Renal cortical epithelial cell (primary cell): ENCODE measurements at regions not wholly inside any gene's neighbourhood (a gene's known extent, or its start where the extent isn't known, plus 50 kb on each side); places are given as distances from the start of the nearest gene placed in this dataset.
A peak's percentile ranks its signal among the peaks of the same experiment; 100 is the strongest.

Experiments used
- DNase-seq: peaks from one replicate; pipeline ENCODE4 v3.0.0-alpha.2; 2011; ENCODE audit warnings: low read depth

GRCh38 chr1:224486801-224487583 is 52.4 kb upstream of the WDR26 start:
- DNase-seq = no peak

GRCh38 chr1:224488806-224489499 is 54.4 kb upstream of the WDR26 start:
- peak; percentile 27 for DNase-seq

GRCh38 chr1:224489534-224490365 is 55.2 kb upstream of the WDR26 start:
- no peak for DNase-seq

GRCh38 chr1:224490549-224491537 is 56.2 kb upstream of the WDR26 start:
- no peak for DNase-seq

GRCh38 chr1:224492015-224492414 is 57.4 kb upstream of the WDR26 start:
- no peak for DNase-seq

- DNase-seq = no peak
Measured at GRCh38 chr1:224492632-224493031, 58.0 kb upstream of the WDR26 start.

GRCh38 chr1:224493269-224493668 is 58.7 kb upstream of the WDR26 start:
- no peak for DNase-seq

GRCh38 chr1:224494343-224494742 is 59.7 kb upstream of the WDR26 start:
- DNase-seq = no peak

- no peak for DNase-seq
Measured at GRCh38 chr1:224495866-224496265, 61.3 kb upstream of the WDR26 start.

GRCh38 chr1:224496826-224497225 is 62.2 kb upstream of the WDR26 start:
- no peak for DNase-seq

GRCh38 chr1:224497714-224498573 is 63.3 kb upstream of the WDR26 start:
- peak; percentile 92 for DNase-seq

- DNase-seq = peak; percentile 96
Measured at GRCh38 chr1:224498574-224499170, 64.1 kb upstream of the WDR26 start.

GRCh38 chr1:224499204-224499603 is 64.6 kb upstream of the WDR26 start:
- DNase-seq = no peak

GRCh38 chr1:224500796-224501195 is 66.2 kb upstream of the WDR26 start:
- no peak for DNase-seq

- no peak for DNase-seq
Measured at GRCh38 chr1:224501836-224502235, 67.2 kb upstream of the WDR26 start.

- DNase-seq = peak; percentile 23
Measured at GRCh38 chr1:224502459-224503160, 68.0 kb upstream of the WDR26 start.

GRCh38 chr1:224503161-224504118 is 68.8 kb upstream of the WDR26 start:
- DNase-seq = peak; percentile 81
